K562 (cell line): ENCODE measurements at regions not wholly inside any gene's neighbourhood (a gene's known extent, or its start where the extent isn't known, plus 50 kb on each side); places are given as distances from the start of the nearest gene placed in this dataset.

Experiments used
- NR1H2 ChIP-seq: sonication (generic); formaldehyde crosslinking; IDR thresholded peaks from 2 replicates; pipeline ENCODE4 v1.4.0; 2020; ENCODE audit warnings: mild to moderate bottlenecking, missing genetic modification reagents
- PCBP2 ChIP-seq: fragments of 200-400 bp; formaldehyde crosslinking; IDR thresholded peaks from 2 replicates; pipeline ENCODE4 v1.6.1; 2018; ENCODE audit warnings: low read length, low read depth, mild to moderate bottlenecking, moderate library complexity; ENCODE audit not compliant: poor library complexity, severe bottlenecking
- RBM39 ChIP-seq: fragments of 200-400 bp; formaldehyde crosslinking; optimal IDR thresholded peaks from 2 replicates; pipeline ENCODE3; 2018; ENCODE audit warnings: low read depth, low read length
- TF ChIP-seq, protein P1 (sequence below): fragments of 250-450 bp; sonication (Bioruptor Pico); IDR thresholded peaks from 2 replicates; pipeline ENCODE4 v1.9.0; 2021; ENCODE audit warnings: mild to moderate bottlenecking, inconsistent platforms
- TF ChIP-seq, protein P2 (sequence below): fragments of 450-650 bp; IDR thresholded peaks from 2 replicates; pipeline ENCODE4 v1.6.1; 2016
- TF ChIP-seq, protein P3 (sequence below): sonication (generic); formaldehyde crosslinking; IDR thresholded peaks from 2 replicates; pipeline ENCODE4 v1.8.0; 2022; ENCODE audit warnings: mild to moderate bottlenecking, missing genetic modification reagents

DNA sequence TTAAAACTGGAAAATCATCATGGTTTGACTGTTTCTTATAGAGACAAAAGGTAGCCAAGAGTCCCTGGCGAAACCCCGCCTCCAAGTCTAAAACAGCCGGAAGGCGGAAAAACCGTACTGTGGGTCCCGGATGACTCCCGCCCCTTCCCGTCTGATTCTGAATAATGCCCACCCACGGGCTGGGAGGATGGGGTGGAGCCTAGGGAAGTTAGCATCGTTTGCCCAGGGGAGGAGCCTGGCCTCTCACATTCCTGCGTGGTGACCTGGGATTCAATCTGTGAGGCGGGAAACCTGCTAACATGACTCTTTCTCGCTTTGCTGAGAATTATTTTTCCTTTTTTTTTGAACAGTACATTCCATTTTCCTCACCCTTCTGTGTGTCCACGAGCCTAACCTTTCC is 124.9 kb downstream of the KCNK1 start (continued):
- TF ChIP-seq, protein P1, sequence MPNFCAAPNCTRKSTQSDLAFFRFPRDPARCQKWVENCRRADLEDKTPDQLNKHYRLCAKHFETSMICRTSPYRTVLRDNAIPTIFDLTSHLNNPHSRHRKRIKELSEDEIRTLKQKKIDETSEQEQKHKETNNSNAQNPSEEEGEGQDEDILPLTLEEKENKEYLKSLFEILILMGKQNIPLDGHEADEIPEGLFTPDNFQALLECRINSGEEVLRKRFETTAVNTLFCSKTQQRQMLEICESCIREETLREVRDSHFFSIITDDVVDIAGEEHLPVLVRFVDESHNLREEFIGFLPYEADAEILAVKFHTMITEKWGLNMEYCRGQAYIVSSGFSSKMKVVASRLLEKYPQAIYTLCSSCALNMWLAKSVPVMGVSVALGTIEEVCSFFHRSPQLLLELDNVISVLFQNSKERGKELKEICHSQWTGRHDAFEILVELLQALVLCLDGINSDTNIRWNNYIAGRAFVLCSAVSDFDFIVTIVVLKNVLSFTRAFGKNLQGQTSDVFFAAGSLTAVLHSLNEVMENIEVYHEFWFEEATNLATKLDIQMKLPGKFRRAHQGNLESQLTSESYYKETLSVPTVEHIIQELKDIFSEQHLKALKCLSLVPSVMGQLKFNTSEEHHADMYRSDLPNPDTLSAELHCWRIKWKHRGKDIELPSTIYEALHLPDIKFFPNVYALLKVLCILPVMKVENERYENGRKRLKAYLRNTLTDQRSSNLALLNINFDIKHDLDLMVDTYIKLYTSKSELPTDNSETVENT (CRISPR knock-in tag), result no peak
- no peak for TF ChIP-seq PCBP2
- TF ChIP-seq, protein P2, sequence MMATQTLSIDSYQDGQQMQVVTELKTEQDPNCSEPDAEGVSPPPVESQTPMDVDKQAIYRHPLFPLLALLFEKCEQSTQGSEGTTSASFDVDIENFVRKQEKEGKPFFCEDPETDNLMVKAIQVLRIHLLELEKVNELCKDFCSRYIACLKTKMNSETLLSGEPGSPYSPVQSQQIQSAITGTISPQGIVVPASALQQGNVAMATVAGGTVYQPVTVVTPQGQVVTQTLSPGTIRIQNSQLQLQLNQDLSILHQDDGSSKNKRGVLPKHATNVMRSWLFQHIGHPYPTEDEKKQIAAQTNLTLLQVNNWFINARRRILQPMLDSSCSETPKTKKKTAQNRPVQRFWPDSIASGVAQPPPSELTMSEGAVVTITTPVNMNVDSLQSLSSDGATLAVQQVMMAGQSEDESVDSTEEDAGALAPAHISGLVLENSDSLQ, result no peak
- TF ChIP-seq, protein P3, sequence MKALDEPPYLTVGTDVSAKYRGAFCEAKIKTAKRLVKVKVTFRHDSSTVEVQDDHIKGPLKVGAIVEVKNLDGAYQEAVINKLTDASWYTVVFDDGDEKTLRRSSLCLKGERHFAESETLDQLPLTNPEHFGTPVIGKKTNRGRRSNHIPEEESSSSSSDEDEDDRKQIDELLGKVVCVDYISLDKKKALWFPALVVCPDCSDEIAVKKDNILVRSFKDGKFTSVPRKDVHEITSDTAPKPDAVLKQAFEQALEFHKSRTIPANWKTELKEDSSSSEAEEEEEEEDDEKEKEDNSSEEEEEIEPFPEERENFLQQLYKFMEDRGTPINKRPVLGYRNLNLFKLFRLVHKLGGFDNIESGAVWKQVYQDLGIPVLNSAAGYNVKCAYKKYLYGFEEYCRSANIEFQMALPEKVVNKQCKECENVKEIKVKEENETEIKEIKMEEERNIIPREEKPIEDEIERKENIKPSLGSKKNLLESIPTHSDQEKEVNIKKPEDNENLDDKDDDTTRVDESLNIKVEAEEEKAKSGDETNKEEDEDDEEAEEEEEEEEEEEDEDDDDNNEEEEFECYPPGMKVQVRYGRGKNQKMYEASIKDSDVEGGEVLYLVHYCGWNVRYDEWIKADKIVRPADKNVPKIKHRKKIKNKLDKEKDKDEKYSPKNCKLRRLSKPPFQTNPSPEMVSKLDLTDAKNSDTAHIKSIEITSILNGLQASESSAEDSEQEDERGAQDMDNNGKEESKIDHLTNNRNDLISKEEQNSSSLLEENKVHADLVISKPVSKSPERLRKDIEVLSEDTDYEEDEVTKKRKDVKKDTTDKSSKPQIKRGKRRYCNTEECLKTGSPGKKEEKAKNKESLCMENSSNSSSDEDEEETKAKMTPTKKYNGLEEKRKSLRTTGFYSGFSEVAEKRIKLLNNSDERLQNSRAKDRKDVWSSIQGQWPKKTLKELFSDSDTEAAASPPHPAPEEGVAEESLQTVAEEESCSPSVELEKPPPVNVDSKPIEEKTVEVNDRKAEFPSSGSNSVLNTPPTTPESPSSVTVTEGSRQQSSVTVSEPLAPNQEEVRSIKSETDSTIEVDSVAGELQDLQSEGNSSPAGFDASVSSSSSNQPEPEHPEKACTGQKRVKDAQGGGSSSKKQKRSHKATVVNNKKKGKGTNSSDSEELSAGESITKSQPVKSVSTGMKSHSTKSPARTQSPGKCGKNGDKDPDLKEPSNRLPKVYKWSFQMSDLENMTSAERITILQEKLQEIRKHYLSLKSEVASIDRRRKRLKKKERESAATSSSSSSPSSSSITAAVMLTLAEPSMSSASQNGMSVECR, result no peak
- TF ChIP-seq RBM39, result no peak
- TF ChIP-seq NR1H2 (CRISPR knock-in tag), result no peak
